ENCODE measurements at regions not wholly inside any gene's neighbourhood (a gene's known extent, or its start where the extent isn't known, plus 50 kb on each side); places are given as distances from the start of the nearest gene placed in this dataset.
"Not testable (repeated sequence)": the region's sequence is repeated elsewhere in the genome, so short reads cannot be mapped to it uniquely, and the experiment has no call there.

GRCh38 chr4:117916728-117917127 lies 117.6 kb upstream of the NDST3 start:
- DNase-seq (no peak), ATAC-seq (no peak)
- H3K27me3 Mint-ChIP-seq = no peaks in the 10 kb centered on the region
- H3K4me1 Mint-ChIP-seq = no peaks in the 10 kb centered on the region
- no peak overlapping the region for H3K4me3 Mint-ChIP-seq
- no peaks in the 10 kb centered on the region for H3K9me3 Mint-ChIP-seq
- no peaks in the 10 kb centered on the region for H3K36me3 Mint-ChIP-seq (ENCODE audit: low read depth)
- H3K27ac Mint-ChIP-seq = no peak overlapping the region

DNA sequence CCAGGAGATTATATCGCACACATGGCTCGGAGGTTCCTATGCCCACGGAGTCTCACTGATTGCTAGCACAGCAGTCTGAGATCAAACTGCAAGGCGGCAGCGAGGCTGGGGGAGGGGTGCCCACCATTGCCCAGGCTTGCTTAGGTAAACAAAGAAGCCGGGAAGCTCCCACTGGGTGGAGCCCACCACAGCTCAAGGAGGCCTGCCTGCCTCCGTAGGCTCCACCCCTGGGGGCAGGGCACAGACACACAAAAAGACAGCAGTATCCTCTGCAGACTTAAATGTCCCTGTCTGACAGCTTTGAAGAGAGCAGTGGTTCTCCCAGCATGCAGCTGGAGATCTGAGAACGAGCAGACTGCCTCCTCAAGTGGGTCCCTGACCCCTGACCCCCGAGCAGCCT lies 112.0 kb upstream of the NDST3 start:
- not testable (repeated sequence) for H3K9me3 Mint-ChIP-seq; H3K4me3 Mint-ChIP-seq; H3K4me1 Mint-ChIP-seq; H3K27ac Mint-ChIP-seq; H3K36me3 Mint-ChIP-seq (ENCODE audit: low read depth); ATAC-seq; DNase-seq; H3K27me3 Mint-ChIP-seq

- not testable (repeated sequence) for H3K27ac Mint-ChIP-seq; H3K36me3 Mint-ChIP-seq (ENCODE audit: low read depth); DNase-seq; ATAC-seq; H3K4me1 Mint-ChIP-seq; H3K27me3 Mint-ChIP-seq; H3K4me3 Mint-ChIP-seq
- H3K9me3 Mint-ChIP-seq = peaks cover 12% of the 10 kb centered on the region
Observed at GRCh38 chr4:117927823-117928222, 106.5 kb upstream of the NDST3 start.

GRCh38 chr4:117941611-117942010 lies 92.7 kb upstream of the NDST3 start:
- peaks cover 4% of the 10 kb centered on the region for H3K9me3 Mint-ChIP-seq
- no peaks in the 10 kb centered on the region for H3K27me3 Mint-ChIP-seq
- no peak for DNase-seq
- no peaks in the 10 kb centered on the region for H3K4me1 Mint-ChIP-seq
- H3K36me3 Mint-ChIP-seq (ENCODE audit: low read depth) = no peaks in the 10 kb centered on the region
- H3K27ac Mint-ChIP-seq = no peak overlapping the region
- H3K4me3 Mint-ChIP-seq = no peak overlapping the region
- no peak for ATAC-seq

GRCh38 chr4:117949621-117950020 lies 84.7 kb upstream of the NDST3 start:
- no peak overlapping the region for H3K4me3 Mint-ChIP-seq
- no peaks in the 10 kb centered on the region for H3K36me3 Mint-ChIP-seq (ENCODE audit: low read depth)
- H3K27me3 Mint-ChIP-seq = no peaks in the 10 kb centered on the region
- DNase-seq = no peak
- no peaks in the 10 kb centered on the region for H3K9me3 Mint-ChIP-seq
- no peak for ATAC-seq
- no peak overlapping the region for H3K27ac Mint-ChIP-seq
- H3K4me1 Mint-ChIP-seq = no peaks in the 10 kb centered on the region

DNA sequence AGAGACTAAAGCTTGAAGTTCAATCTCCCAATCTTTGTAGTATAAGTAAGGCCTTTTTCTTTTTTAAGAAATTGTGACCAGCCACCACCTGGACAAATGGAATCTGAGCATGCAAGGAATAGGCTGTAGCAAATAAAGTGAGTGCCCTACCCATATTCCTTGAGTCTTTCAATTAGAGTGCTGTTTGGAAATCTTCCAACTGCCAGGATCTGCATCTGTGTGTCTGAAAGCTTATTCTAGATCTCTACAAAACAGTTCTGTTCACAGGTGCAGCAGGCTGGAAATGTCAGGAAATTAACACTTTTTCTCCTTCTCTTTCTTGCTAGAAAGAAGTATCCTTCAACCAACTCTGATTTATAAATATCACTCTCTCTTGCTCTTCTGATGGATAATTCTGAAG lies 76.7 kb upstream of the NDST3 start:
- peaks cover 7% of the 10 kb centered on the region for H3K9me3 Mint-ChIP-seq

GRCh38 chr4:117965622-117966021 lies 68.7 kb upstream of the NDST3 start:
- Mint-ChIP-seq H3K4me1 (no peaks in the 10 kb centered on the region), H3K4me3 (no peak overlapping the region)
- ATAC-seq = no peak

More for the DNA sequence above, 76.7 kb upstream of the NDST3 start:
- H3K4me1 Mint-ChIP-seq = no peaks in the 10 kb centered on the region
- H3K36me3 Mint-ChIP-seq (ENCODE audit: low read depth) = no peaks in the 10 kb centered on the region
- no peaks in the 10 kb centered on the region for H3K27me3 Mint-ChIP-seq
- H3K27ac Mint-ChIP-seq = no peak overlapping the region
- H3K4me3 Mint-ChIP-seq = no peak overlapping the region
- DNase-seq (no peak), ATAC-seq (no peak)

GRCh38 chr4:117968606-117969005 lies 65.7 kb upstream of the NDST3 start:
- no peaks in the 10 kb centered on the region for H3K4me1 Mint-ChIP-seq

More at GRCh38 chr4:117965622-117966021, 68.7 kb upstream of the NDST3 start:
- Mint-ChIP-seq H3K27ac (no peak overlapping the region), H3K27me3 (no peaks in the 10 kb centered on the region), H3K9me3 (no peaks in the 10 kb centered on the region), H3K36me3 (ENCODE audit: low read depth) (no peaks in the 10 kb centered on the region)
- DNase-seq = no peak

GRCh38 chr4:117971403-117971802 lies 62.9 kb upstream of the NDST3 start:
- Mint-ChIP-seq H3K4me3 (no peak overlapping the region), H3K27me3 (no peaks in the 10 kb centered on the region), H3K36me3 (ENCODE audit: low read depth) (no peaks in the 10 kb centered on the region), H3K4me1 (no peaks in the 10 kb centered on the region), H3K27ac (no peak overlapping the region), H3K9me3 (no peaks in the 10 kb centered on the region)
- ATAC-seq = no peak
- no peak for DNase-seq

More at GRCh38 chr4:117968606-117969005, 65.7 kb upstream of the NDST3 start:
- Mint-ChIP-seq H3K27ac (no peak overlapping the region), H3K4me3 (no peak overlapping the region), H3K27me3 (no peaks in the 10 kb centered on the region), H3K36me3 (ENCODE audit: low read depth) (no peaks in the 10 kb centered on the region), H3K9me3 (no peaks in the 10 kb centered on the region)
- ATAC-seq = no peak
- no peak for DNase-seq

DNA sequence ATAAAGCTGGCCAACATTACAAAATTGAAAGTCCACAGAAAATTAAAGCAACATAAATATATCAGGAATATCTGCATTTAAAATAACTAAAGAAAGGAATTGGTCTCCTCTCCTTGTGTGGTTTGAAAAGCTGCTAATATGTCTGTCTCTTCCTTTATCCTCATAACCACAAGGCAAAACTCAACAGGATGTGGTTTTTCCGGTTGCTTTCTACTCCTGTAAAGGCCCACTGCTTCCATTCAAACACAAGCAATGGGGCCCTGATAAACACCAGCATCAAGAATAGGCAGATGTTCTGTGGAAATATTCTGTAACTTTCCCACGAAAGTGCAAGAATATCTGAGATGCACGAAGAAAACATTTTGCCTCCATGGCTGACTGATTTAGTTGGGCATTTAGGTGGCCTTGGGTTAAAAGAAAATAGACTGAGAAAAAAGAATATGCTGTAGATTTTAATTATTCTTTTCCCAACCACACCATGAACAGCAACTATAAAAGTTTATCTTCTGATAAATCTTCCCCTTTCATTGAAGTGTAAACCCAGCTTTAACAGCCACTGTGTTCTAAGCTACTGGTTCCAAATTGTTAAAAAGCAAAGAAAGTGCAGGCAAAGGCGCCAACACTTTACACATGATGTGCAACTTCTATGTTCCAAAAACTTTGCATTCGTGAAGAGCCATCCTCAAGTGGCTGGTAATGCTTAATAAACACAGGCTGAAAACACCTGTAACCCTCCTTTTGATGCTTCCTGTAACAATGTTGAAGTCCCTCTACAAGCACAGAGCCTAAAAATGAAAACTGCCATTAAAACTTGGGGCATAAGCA lies 50.5 kb upstream of the NDST3 start:
- DNase-seq (no peak), ATAC-seq (no peak)
- Mint-ChIP-seq H3K27ac (no peak overlapping the region), H3K4me1 (no peaks in the 10 kb centered on the region), H3K9me3 (no peaks in the 10 kb centered on the region), H3K27me3 (no peaks in the 10 kb centered on the region), H3K4me3 (no peak overlapping the region), H3K36me3 (ENCODE audit: low read depth) (no peaks in the 10 kb centered on the region)

DNA sequence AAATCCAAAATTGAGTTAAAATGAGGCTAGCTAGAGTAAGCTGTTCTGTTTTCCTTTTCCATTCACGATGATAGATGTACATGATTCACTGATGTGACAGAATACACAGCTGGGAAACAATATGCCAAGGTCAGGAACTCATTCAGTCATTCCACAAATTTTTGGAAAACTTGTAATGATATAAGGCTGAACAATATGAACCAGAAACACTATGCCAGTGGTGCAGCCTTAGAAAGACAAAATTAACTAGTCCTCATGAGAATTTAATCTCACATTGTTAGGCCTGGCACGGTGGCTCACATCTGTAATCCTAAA lies 50.0 kb upstream of the NDST3 start:
- H3K27me3 Mint-ChIP-seq = no peaks in the 10 kb centered on the region
- no peaks in the 10 kb centered on the region for H3K9me3 Mint-ChIP-seq
- H3K36me3 Mint-ChIP-seq (ENCODE audit: low read depth) = no peaks in the 10 kb centered on the region
- ATAC-seq (no peak), DNase-seq (no peak)
- no peak overlapping the region for H3K27ac Mint-ChIP-seq
- H3K4me3 Mint-ChIP-seq = no peak overlapping the region
- no peaks in the 10 kb centered on the region for H3K4me1 Mint-ChIP-seq
